GM10266 (cell line): ENCODE measurements at regions not wholly inside any gene's neighbourhood (a gene's known extent, or its start where the extent isn't known, plus 50 kb on each side); places are given as distances from the start of the nearest gene placed in this dataset.
"Not testable (repeated sequence)": the region's sequence is repeated elsewhere in the genome, so short reads cannot be mapped to it uniquely, and the experiment has no call there.

Experiments
- DNase-seq: peaks from one replicate; pipeline ENCODE4 v3.0.0; 2012; ENCODE audit errors: extremely low spot score
- CTCF ChIP-seq: IDR thresholded peaks from 2 replicates; pipeline ENCODE4 v1.5.1; 2012; ENCODE audit warnings: mild to moderate bottlenecking, low read depth; ENCODE audit not compliant: control insufficient read depth, insufficient read depth; ENCODE audit errors: missing control alignments

GRCh38 chr7:86995052-86995725 is 64.3 kb downstream of the ELAPOR2 start:
- no peak for TF ChIP-seq CTCF
- DNase-seq = no peak

- no peak for DNase-seq
- no peak for TF ChIP-seq CTCF
Observed at GRCh38 chr7:86991771-86992191, 67.7 kb downstream of the ELAPOR2 start.

GRCh38 chr7:86991093-86991769 is 68.2 kb downstream of the ELAPOR2 start:
- no peak for DNase-seq
- TF ChIP-seq CTCF = no peak

GRCh38 chr7:86989407-86989806 is 70.0 kb downstream of the ELAPOR2 start:
- DNase-seq = no peak
- TF ChIP-seq CTCF = no peak

GRCh38 chr7:86987834-86988233 is 71.6 kb downstream of the ELAPOR2 start:
- not testable (repeated sequence) for DNase-seq

- DNase-seq = not testable (repeated sequence)
Observed at GRCh38 chr7:86987358-86987757, 72.1 kb downstream of the ELAPOR2 start.

- not testable (repeated sequence) for DNase-seq
Observed at GRCh38 chr7:86985342-86985741, 74.1 kb downstream of the ELAPOR2 start.

GRCh38 chr7:86983654-86984053 is 75.8 kb downstream of the ELAPOR2 start:
- DNase-seq = not testable (repeated sequence)

GRCh38 chr7:86981937-86982336 is 77.5 kb downstream of the ELAPOR2 start:
- DNase-seq = not testable (repeated sequence)

GRCh38 chr7:86981127-86981526 is 78.3 kb downstream of the ELAPOR2 start:
- no peak for TF ChIP-seq CTCF
- DNase-seq = no peak
